ENCODE measurements at regions not wholly inside any gene's neighbourhood (a gene's known extent, or its start where the extent isn't known, plus 50 kb on each side); places are given as distances from the start of the nearest gene placed in this dataset.

DNA sequence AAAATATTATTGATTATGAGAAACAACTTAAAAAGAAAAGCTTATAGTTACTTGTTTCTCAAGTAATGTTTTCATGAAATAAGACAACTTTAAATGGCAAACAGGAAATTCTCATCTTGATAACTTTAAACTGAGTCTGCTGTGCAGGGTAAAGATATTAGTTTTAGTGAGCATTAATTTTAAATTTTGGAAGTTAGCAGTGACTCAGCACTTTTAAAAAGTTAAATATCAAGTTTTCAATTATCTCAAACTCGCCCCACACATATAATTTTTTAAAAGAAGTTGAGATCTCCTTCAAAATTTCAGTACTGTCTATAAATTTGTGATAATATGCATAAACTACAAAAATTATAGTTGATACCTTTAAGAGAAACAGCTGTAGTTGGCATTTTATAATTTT, 337.3 kb upstream of the NT5E start:
- TF ChIP-seq, protein P1, sequence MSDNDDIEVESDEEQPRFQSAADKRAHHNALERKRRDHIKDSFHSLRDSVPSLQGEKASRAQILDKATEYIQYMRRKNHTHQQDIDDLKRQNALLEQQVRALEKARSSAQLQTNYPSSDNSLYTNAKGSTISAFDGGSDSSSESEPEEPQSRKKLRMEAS (IDR thresholded peaks at IDR 0.05): no peak
- TF ChIP-seq CREB1 (IDR thresholded peaks at IDR 0.05; ENCODE audit: low read depth): no peak
- TF ChIP-seq EP300 (IDR thresholded peaks at IDR 0.05; ENCODE audit: borderline replicate concordance): no peak
- TF ChIP-seq NFIC (IDR thresholded peaks at IDR 0.05): no peak
- TF ChIP-seq TCF12 (IDR thresholded peaks at IDR 0.05; ENCODE audit: low read depth): no peak
- no peak for TF ChIP-seq EGR1 (IDR thresholded peaks at IDR 0.05)
- no peak for TF ChIP-seq TAF1 (IDR thresholded peaks at IDR 0.05; ENCODE audit: low read depth)
- no peak for TF ChIP-seq CEBPB (IDR thresholded peaks at IDR 0.05)
- TF ChIP-seq, protein P2, sequence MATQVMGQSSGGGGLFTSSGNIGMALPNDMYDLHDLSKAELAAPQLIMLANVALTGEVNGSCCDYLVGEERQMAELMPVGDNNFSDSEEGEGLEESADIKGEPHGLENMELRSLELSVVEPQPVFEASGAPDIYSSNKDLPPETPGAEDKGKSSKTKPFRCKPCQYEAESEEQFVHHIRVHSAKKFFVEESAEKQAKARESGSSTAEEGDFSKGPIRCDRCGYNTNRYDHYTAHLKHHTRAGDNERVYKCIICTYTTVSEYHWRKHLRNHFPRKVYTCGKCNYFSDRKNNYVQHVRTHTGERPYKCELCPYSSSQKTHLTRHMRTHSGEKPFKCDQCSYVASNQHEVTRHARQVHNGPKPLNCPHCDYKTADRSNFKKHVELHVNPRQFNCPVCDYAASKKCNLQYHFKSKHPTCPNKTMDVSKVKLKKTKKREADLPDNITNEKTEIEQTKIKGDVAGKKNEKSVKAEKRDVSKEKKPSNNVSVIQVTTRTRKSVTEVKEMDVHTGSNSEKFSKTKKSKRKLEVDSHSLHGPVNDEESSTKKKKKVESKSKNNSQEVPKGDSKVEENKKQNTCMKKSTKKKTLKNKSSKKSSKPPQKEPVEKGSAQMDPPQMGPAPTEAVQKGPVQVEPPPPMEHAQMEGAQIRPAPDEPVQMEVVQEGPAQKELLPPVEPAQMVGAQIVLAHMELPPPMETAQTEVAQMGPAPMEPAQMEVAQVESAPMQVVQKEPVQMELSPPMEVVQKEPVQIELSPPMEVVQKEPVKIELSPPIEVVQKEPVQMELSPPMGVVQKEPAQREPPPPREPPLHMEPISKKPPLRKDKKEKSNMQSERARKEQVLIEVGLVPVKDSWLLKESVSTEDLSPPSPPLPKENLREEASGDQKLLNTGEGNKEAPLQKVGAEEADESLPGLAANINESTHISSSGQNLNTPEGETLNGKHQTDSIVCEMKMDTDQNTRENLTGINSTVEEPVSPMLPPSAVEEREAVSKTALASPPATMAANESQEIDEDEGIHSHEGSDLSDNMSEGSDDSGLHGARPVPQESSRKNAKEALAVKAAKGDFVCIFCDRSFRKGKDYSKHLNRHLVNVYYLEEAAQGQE (IDR thresholded peaks at IDR 0.05; ENCODE audit: low read depth): no peak
- TF ChIP-seq RAD21 (IDR thresholded peaks at IDR 0.05; ENCODE audit: low read depth): no peak
- TF ChIP-seq, protein P3, sequence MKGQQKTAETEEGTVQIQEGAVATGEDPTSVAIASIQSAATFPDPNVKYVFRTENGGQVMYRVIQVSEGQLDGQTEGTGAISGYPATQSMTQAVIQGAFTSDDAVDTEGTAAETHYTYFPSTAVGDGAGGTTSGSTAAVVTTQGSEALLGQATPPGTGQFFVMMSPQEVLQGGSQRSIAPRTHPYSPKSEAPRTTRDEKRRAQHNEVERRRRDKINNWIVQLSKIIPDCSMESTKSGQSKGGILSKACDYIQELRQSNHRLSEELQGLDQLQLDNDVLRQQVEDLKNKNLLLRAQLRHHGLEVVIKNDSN (IDR thresholded peaks at IDR 0.05): no peak
- no peak for TF ChIP-seq YY1 (IDR thresholded peaks at IDR 0.05; ENCODE audit: low read depth)
- TF ChIP-seq FOXM1 (IDR thresholded peaks at IDR 0.05; ENCODE audit: borderline replicate concordance, low read depth): no peak
- TF ChIP-seq ZBTB7A (IDR thresholded peaks at IDR 0.05; ENCODE audit: low read depth): no peak

Data from Ishikawa (cell line).